ENCODE measurements at regions not wholly inside any gene's neighbourhood (a gene's known extent, or its start where the extent isn't known, plus 50 kb on each side); places are given as distances from the start of the nearest gene placed in this dataset.

- H3K4me3 ChIP-seq (ENCODE audit: low read depth, low read length) = no peak overlapping the region
- TF ChIP-seq, protein P1, sequence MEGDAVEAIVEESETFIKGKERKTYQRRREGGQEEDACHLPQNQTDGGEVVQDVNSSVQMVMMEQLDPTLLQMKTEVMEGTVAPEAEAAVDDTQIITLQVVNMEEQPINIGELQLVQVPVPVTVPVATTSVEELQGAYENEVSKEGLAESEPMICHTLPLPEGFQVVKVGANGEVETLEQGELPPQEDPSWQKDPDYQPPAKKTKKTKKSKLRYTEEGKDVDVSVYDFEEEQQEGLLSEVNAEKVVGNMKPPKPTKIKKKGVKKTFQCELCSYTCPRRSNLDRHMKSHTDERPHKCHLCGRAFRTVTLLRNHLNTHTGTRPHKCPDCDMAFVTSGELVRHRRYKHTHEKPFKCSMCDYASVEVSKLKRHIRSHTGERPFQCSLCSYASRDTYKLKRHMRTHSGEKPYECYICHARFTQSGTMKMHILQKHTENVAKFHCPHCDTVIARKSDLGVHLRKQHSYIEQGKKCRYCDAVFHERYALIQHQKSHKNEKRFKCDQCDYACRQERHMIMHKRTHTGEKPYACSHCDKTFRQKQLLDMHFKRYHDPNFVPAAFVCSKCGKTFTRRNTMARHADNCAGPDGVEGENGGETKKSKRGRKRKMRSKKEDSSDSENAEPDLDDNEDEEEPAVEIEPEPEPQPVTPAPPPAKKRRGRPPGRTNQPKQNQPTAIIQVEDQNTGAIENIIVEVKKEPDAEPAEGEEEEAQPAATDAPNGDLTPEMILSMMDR (IDR thresholded peaks at IDR 0.05; ENCODE audit: insufficient read depth, low read depth, low read length) = no peak
- no peak for DNase-seq (ENCODE audit: low read depth)
Measured at GRCh38 chr1:118649369-118650106, 338.6 kb downstream of the TBX15 start.

DNA sequence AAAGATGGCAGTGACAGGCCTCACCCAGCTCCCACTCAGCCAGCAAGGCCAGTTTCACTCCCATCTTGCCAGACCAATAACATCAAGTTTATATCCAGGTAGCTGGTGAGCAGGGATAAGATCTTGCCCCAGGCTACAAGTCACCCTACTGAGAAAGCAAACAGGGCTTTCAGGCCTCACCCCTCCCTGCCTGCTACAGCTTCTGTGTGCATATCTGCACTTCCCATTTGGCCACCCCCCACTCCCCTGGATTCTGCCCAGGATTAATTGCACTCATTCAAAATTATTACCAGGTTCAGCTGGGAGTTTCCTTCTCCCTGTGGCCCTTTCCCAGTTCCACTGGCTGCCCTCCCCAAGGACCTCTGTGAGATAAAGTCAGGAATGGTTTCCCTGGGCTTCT lies 352.1 kb downstream of the TBX15 start:
- DNase-seq (ENCODE audit: low read depth) = no peak
- TF ChIP-seq, protein P1 (IDR thresholded peaks at IDR 0.05; ENCODE audit: insufficient read depth, low read depth, low read length) = no peak
- H3K4me3 ChIP-seq (ENCODE audit: low read depth, low read length) = no peak overlapping the region

DNA sequence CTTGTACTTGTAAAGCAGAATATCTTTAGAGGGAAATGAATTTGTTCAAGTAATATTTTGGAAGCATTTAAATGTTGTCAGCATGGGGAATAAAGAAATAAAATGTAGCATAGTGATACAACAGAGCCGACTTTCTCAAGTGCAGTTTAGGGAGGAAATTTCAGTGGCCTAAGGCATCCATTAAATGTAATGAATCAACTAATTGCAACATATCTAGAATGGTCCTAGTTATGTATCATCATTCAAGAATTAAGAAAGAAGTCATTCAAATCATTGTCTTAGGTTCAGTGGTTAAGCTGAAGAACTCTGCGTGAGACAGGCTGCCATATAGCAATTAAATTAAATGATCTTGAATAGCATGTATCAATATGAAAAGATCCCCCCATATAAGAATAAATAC lies 360.7 kb downstream of the TBX15 start:
- TF ChIP-seq, protein P1 (IDR thresholded peaks at IDR 0.05; ENCODE audit: insufficient read depth, low read depth, low read length) = no peak
- no peak overlapping the region for H3K4me3 ChIP-seq (ENCODE audit: low read depth, low read length)
- DNase-seq (ENCODE audit: low read depth) = no peak

- no peak for DNase-seq (ENCODE audit: low read depth)
- TF ChIP-seq, protein P1 (IDR thresholded peaks at IDR 0.05; ENCODE audit: insufficient read depth, low read depth, low read length) = no peak
- H3K4me3 ChIP-seq (ENCODE audit: low read depth, low read length) = no peak overlapping the region
Measured at GRCh38 chr1:118621839-118622238, 366.3 kb downstream of the TBX15 start.

DNA sequence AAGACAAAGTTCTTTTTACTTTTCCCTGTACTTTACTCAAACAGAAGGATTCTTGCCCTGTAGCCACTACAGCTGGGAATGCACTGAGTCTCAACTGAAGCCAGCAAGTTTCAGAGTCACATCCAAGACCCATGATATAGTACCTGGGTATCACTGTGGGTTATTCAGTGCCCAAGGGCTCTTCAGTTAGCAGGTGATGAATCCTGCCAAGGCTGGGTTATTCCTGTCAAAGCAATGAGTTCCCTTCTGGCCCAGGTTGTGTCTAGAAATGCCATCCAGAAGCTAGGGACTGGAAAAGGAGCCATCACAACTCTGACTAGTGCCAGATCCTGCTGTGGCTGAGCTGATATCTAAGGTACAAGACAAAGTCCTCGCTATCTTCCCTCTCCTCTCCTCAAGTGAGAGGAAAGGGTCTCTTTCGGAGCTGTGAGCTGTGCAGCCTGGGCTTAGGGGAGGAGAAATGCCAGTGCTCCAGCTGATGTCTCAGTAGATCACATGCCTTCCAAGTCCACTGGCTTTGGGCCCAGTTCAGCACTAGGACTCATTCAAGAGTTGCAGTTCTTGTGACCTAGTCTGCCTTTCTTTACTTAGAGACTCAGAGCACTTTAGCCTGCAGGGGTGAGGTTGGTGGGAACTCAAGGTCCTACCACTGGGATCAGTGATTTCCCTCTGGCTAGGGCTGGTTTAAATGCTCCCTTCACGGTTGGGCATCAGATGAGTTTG lies 369.4 kb downstream of the TBX15 start:
- TF ChIP-seq, protein P1 (IDR thresholded peaks at IDR 0.05; ENCODE audit: insufficient read depth, low read depth, low read length) = no peak
- H3K4me3 ChIP-seq (ENCODE audit: low read depth, low read length) = no peak overlapping the region
- no peak for DNase-seq (ENCODE audit: low read depth)

DNA sequence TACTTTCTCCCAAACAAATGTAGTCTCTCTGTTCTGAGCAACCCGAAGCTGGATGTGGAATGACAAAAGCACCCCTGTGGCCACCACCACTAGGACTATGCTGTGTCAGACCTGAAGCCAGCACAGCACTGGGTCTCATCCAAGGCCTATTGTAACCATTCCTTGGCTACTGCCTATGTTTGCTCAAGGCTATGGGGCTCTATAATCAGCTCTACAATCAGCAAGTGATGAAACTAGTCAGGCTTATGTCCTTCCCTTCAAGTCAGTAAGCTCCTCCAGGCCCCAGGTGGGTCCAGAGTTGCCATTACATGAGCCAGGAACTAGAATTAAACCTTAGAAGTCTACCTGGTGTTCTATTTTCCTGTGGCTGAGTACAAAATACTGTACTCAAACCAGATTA lies 370.2 kb downstream of the TBX15 start:
- DNase-seq (ENCODE audit: low read depth) = no peak
- no peak overlapping the region for H3K4me3 ChIP-seq (ENCODE audit: low read depth, low read length)
- TF ChIP-seq, protein P1 (IDR thresholded peaks at IDR 0.05; ENCODE audit: insufficient read depth, low read depth, low read length) = no peak

All from fibroblast of villous mesenchyme (primary cell).